HG03139 (cell line): ENCODE measurements at regions not wholly inside any gene's neighbourhood (a gene's known extent, or its start where the extent isn't known, plus 50 kb on each side); places are given as distances from the start of the nearest gene placed in this dataset.
"Not testable (repeated sequence)": the region's sequence is repeated elsewhere in the genome, so short reads cannot be mapped to it uniquely, and the experiment has no call there.

Experiments used
- ATAC-seq: cut with Tn5 transposase; IDR thresholded peaks from one replicate; pipeline ENCODE4 v1.9.1; 2021; ENCODE audit not compliant: unreplicated experiment

- ATAC-seq: no peak
These were observed 385.1 kb downstream of the LTN1 start for GRCh38 chr21:28607545-28607944.

- ATAC-seq: peak; percentile 96
These were observed 387.6 kb downstream of the LTN1 start for GRCh38 chr21:28604946-28605537.

DNA sequence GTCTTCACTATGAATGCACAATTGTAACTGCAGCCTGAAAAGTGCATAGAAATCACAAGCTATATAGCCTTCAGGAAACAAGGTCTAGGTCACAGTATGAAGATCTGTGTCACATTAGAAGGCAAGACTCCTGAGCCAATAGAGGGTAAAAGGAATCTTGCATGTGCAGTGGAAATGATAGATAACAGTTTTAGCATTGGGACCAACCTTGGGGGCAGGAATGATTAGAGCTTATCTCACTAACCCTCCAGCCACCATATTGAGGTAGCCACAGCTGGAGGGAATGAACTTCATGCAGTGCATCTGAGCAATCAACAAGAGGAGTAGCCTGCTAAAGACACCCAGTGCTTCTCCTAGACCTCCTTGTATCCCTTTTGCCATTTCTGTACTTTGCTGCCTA is 390.1 kb downstream of the LTN1 start:
- ATAC-seq: no peak

DNA sequence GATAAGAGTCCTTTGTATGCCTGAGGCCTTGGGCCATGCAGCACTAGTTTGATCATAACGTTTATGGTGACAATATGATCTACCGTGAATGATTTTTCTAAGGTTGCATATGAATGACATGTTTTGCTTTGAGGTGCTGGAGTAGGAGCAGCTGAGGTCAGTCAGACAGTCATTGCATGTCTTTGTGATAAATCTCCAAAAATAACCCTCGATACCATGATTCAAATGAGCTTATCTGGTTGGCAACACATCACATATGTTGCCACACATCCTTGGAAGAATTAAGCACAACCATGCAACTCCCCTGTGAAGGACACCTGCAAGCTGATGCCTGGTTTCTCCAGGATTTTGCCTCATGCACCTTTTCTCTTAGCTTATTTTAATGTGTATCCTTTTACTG is 394.5 kb downstream of the LTN1 start:
- ATAC-seq: no peak

GRCh38 chr21:28592205-28592865 is 400.3 kb downstream of the LTN1 start:
- no peak for ATAC-seq

GRCh38 chr21:28590676-28591075 is 402.0 kb downstream of the LTN1 start:
- ATAC-seq: no peak

DNA sequence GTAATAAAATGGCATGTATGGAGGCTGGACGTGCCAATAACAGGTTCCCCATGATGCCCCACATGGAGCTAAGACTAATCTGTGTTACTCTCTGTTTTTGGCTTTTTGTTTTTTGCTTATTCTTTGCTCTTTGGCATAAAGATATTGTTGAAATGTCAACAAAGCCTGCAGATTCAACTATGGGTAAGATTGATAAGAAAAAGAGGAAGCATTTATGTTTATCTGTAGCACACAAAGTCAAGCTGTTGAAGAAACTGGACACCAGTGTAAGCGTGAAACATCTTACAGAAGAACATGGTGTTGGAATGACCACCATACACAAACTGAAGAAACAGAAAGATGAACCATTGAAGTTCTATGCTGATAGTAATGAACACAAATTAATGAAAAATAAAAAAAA is 402.7 kb downstream of the LTN1 start:
- no peak for ATAC-seq

DNA sequence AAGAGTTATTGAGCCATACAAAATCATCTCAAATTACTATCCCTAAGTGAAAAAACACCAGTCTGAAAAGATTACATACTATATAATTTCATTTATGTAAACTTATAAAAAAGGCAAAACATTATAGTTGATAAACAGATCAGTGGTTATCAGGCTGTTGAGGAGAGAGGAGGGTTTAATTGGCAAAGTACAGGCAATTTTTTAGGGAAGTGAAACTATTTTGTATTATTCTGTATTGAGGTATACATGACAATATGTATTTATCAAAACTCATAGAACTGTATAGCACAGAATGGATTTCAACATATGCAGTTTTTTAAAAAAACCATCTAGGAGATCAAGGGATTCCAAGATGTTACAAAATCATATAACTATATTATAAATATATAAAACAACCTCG is 403.7 kb downstream of the LTN1 start:
- no peak for ATAC-seq

- no peak for ATAC-seq
These were observed 404.9 kb downstream of the LTN1 start for GRCh38 chr21:28587748-28588147.

- ATAC-seq: no peak
These were observed 410.7 kb downstream of the LTN1 start for GRCh38 chr21:28581976-28582375.

DNA sequence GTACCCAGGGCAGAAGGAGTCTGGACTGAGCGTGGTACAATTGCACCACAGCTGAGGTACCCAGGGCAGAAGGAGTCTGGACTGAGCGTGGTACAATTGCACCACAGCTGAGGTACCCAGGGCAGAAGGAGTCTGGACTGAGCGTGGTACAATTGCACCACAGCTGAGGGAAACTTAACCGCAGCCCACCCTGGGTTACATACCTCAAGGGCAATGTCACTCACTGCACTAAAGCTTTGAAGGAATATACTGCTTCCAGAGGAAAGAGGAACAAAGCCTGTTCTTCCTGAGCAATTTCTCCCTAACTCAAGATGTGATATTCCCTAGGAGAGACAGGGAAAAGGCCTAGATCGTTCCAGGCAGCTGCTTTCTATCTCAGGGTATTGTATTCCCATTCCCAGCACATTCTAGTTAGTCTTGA is 411.4 kb downstream of the LTN1 start:
- ATAC-seq: not testable (repeated sequence)

- ATAC-seq: no peak
These were observed 412.1 kb downstream of the LTN1 start for GRCh38 chr21:28580585-28580984.

DNA sequence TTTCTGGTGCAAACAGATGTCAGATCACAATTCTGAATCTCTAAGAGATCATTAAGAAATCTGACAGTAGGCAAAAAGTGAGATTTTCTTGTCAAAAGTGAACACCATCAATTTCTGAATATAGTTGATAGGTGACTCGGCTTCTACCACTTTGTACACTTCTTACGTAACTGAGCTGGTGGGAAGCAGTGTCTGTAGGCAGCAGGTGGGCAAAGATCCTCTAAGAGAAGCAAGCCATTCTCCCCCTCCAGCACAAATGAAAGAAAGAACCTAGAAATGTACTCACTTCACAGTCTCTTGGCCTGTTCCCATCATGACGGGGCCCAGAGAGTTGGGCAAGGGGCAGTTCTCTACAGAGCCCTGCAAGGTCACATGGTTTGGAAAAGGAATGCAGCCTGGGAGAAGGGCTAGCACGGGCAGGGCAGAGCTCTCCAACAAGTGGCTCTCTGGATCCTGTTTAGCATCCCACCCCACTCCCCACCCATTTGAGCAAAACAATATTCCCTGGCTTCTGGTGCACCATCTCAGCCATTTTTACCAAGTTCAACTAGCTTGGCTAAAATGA is 412.6 kb downstream of the LTN1 start:
- no peak for ATAC-seq

- ATAC-seq: no peak
These were observed 424.0 kb downstream of the LTN1 start for GRCh38 chr21:28568692-28569091.

GRCh38 chr21:28563933-28564332 is 428.7 kb downstream of the LTN1 start:
- ATAC-seq: not testable (repeated sequence)

DNA sequence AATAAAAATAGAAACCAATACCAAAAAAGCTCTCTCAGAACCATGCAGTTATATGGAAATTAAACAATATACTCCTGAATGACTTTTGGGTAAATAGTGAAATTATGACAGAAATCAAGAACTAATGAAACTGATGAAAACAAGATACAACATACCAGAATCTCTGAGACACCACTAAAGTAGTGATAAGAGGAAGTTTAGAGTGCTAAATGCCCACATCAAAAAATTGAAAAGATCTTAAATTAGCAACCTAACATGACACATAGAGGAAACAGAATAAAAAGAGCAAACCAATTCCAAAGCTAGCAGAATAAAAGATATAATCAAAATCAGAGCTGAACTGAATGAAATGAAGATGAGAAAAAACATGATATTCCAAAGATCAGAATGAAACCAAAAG is 430.9 kb downstream of the LTN1 start:
- no peak for ATAC-seq

DNA sequence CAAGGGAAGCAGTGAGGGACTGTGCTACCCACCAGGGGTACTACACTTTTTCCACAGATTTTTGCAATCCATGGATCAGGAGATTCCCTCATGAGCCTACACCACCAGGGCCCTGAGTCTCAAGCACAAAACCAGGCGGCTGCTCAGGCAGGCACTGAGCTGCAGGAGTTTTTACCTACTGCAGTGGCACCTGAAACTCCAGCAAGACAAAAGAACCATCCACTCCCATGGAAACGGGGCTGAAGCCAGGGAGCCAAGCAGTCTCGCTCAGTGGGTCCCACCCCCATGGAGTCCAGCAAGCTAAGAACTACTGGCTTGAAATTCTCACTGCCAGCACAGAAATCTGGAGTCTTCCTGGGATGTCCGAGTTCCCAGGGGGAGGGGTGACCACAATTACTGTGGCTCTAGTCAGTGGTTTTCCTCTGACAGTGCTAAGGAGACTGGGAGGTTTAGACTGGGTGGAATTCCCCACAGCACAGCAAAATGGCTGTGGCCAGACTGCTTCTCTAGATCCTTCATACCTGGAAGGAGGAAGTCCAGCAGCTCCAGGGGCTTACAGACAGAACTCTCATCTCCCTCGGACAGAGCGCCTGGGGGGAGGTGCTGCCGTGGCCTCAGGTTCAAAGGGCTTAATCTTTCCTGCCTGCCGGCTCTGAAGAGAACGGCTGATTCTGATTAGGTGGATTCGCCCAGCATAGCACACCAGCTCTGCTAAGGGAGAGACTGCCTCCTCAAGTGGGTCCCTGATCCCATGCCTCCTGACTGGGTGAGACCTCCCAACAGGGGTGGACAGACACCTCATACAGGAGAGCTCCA is 437.8 kb downstream of the LTN1 start:
- no peak for ATAC-seq

DNA sequence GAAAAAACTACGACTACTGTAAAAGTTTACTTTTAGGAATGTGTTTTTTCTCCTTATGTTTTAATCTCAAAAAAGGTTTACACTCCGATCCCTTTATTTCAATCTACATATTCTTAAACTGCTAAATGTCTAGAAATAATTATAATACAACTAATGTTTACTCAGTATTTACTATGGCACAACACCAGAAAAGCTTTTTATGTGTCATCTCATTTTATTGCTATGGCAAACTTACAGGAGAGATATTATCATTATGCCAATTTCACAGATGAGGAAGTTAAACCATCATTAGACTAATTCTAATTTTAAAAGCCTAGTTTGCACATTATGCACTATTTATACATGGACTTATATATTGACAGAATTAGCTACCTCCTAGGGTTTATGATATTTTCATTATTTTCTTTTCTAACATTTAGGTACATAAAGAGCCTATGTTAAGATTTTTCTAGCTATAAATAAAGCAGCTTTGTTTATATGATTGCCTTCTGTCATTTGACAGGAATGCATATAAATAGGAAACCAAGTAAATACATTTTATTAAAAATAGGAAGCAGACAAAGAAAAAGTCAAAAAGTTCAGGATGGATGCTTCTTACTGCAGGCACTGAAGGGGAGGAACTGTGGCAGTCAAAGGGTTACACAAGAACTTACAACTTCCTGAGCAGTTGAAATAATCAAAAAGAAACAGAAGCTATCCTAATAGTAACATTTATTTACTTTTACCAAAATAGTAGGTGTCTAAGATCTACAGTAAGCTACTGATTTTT is 442.4 kb downstream of the LTN1 start:
- no peak for ATAC-seq

DNA sequence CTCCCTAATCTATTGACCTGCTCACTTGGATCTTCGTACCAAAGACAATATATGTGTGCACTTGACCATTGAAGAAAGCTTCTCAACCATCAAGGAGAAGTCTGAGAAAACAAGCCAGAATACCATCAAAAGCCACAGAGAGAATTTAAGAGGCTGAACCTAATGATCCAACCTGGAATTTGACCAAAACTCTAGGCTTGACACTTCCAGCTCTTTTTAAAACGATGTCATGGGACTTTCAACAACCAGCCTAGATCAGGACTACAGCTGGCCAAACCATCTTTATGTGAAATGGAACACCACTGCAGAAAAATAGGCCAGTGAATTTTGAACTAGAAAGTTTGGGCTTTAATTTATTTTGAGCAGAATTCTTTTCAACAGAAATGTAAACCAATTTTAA is 444.4 kb downstream of the LTN1 start:
- no peak for ATAC-seq

- no peak for ATAC-seq
These were observed 444.9 kb downstream of the LTN1 start for GRCh38 chr21:28547766-28548165.

- ATAC-seq: no peak
These were observed 448.7 kb downstream of the LTN1 start for GRCh38 chr21:28543975-28544374.
